Esophagus muscularis mucosa (tissue), 4 donors: ENCODE measurements at regions not wholly inside any gene's neighbourhood (a gene's known extent, or its start where the extent isn't known, plus 50 kb on each side); places are given as distances from the start of the nearest gene placed in this dataset.

Experiments used
- DNase-seq: peaks from one replicate; pipeline ENCODE4 v3.0.0-alpha.2; 2017; ENCODE audit errors: extremely low spot score
- H3K27ac ChIP-seq, 4 donors: fragments of 200-600 bp; sonication (generic); replicated peaks in 1 of 4; 1 replicate in 3 of 4; 2 replicates in 1 of 4; pipeline ENCODE4 v1.5.1; 2016 to 2019; ENCODE audit warnings: mild to moderate bottlenecking in 1 of 4
- H3K27me3 ChIP-seq, 4 donors: fragments of 200-600 bp; sonication (generic); one replicate each; pipeline versions ENCODE4 v1.5.1 to v1.6.0; 2016 to 2019
- H3K36me3 ChIP-seq, 4 donors: fragments of 200-600 bp; sonication (generic); one replicate each; pipeline ENCODE4 v1.5.1; 2016 to 2019
- H3K4me1 ChIP-seq, 4 donors: fragments of 200-600 bp; sonication (generic); one replicate each; pipeline ENCODE4 v1.5.1; 2016 to 2019
- H3K4me3 ChIP-seq, 4 donors: fragments of 200-600 bp; sonication (generic); 1 replicate in 2 of 4; 2 replicates in 2 of 4; pipeline ENCODE4 v1.5.1; 2016 to 2019; ENCODE audit warnings: mild to moderate bottlenecking in 4 of 4, moderate library complexity in 1 of 4
- H3K9me3 ChIP-seq, 4 donors: fragments of 200-600 bp; sonication (generic); 1 replicate in 3 of 4; 2 replicates in 1 of 4; pipeline ENCODE4 v1.5.1; 2016 to 2019
- CTCF ChIP-seq, 3 experiments: fragments of 200-600 bp in 2 of 3; fragments of 450-650 bp in 1 of 3; sonication (generic) in 2 of 3; IDR thresholded peaks; one replicate each; pipeline ENCODE4 v1.5.1; 2017 to 2019; ENCODE audit warnings: antibody characterized with exemption in 3 of 3, mild to moderate bottlenecking in 2 of 3, moderate library complexity in 1 of 3
- EP300 ChIP-seq: sonication (generic); formaldehyde crosslinking; IDR thresholded peaks from one replicate; pipeline ENCODE4 v1.6.1; 2017; ENCODE audit warnings: antibody characterized with exemption
- POLR2A ChIP-seq: fragments of 450-650 bp; IDR thresholded peaks from one replicate; pipeline ENCODE4 v1.6.1; 2017; ENCODE audit warnings: antibody characterized with exemption, moderate library complexity, mild to moderate bottlenecking, low read depth
- POLR2AphosphoS5 ChIP-seq, 2 donors: sonication (generic); formaldehyde crosslinking; IDR thresholded peaks; one replicate each; pipeline ENCODE4 v1.6.1; 2017; ENCODE audit warnings: antibody characterized with exemption in 2 of 2
- WGBS: methylation state at CpG from one replicate; pipeline ENCODE4 v1.1.5; 2018; 5-methylcytosine and 5-hydroxymethylcytosine counted together
- intact Hi-C: fragments of 100-400 bp; cut with DNase I; formaldehyde crosslinking; loops from one replicate; pipeline ENCODE4 v1.15.1; 2023

GRCh38 chr14:41419709-41420108 is 187.0 kb upstream of the LRFN5 start:
- intact Hi-C loops: no loop called here
- DNase-seq: no peak
- H3K27ac ChIP-seq: no peak overlapping the region
- 92% methylated on average over 4 of the region's 4 CpGs for WGBS
- no peaks in the 10 kb centered on the region for H3K36me3 ChIP-seq
- H3K4me3 ChIP-seq: no peak overlapping the region
- H3K4me1 ChIP-seq: no peaks in the 10 kb centered on the region
- no peak for TF ChIP-seq POLR2A
- TF ChIP-seq EP300: no peak
- TF ChIP-seq CTCF (IDR thresholded peaks at IDR 0.05): no peak
- no peak for TF ChIP-seq POLR2AphosphoS5 (IDR thresholded peaks at IDR 0.05)
- no peaks in the 10 kb centered on the region for H3K9me3 ChIP-seq
- no peaks in the 10 kb centered on the region for H3K27me3 ChIP-seq

- TF ChIP-seq EP300: no peak
- no peak for TF ChIP-seq POLR2A
- TF ChIP-seq CTCF (IDR thresholded peaks at IDR 0.05): no peak
- no peak for TF ChIP-seq POLR2AphosphoS5 (IDR thresholded peaks at IDR 0.05)
- whole genome bisulfite sequencing: 54% methylated on average over 5 of the region's 5 CpGs
Measured at GRCh38 chr14:41418851-41419250, 187.8 kb upstream of the LRFN5 start.

GRCh38 chr14:41409806-41410205 is 196.9 kb upstream of the LRFN5 start:
- no peak overlapping the region for H3K4me3 ChIP-seq
- no peaks in the 10 kb centered on the region for H3K27me3 ChIP-seq
- TF ChIP-seq EP300 (no peak), POLR2AphosphoS5 (IDR thresholded peaks at IDR 0.05) (no peak)
- no peak overlapping the region for H3K27ac ChIP-seq
- no peaks in the 10 kb centered on the region for H3K36me3 ChIP-seq
- H3K4me1 ChIP-seq: no peaks in the 10 kb centered on the region
- H3K9me3 ChIP-seq: no peaks in the 10 kb centered on the region
- no peak for DNase-seq
- intact Hi-C loops: no loop called here

More at GRCh38 chr14:41418851-41419250, 187.8 kb upstream of the LRFN5 start:
- no peaks in the 10 kb centered on the region for H3K9me3 ChIP-seq
- H3K36me3 ChIP-seq: no peaks in the 10 kb centered on the region
- H3K27ac ChIP-seq: no peak overlapping the region
- no peak for DNase-seq
- H3K4me3 ChIP-seq: no peak overlapping the region
- H3K27me3 ChIP-seq: no peaks in the 10 kb centered on the region
- no peaks in the 10 kb centered on the region for H3K4me1 ChIP-seq
- intact Hi-C loops: no loop called here

GRCh38 chr14:41404126-41404525 is 202.6 kb upstream of the LRFN5 start:
- Histone ChIP-seq H3K27me3 (no peaks in the 10 kb centered on the region), H3K9me3 (no peaks in the 10 kb centered on the region), H3K4me1 (no peaks in the 10 kb centered on the region), H3K4me3 (no peak overlapping the region), H3K27ac (no peak overlapping the region), H3K36me3 (no peaks in the 10 kb centered on the region)
- DNase-seq: no peak
- intact Hi-C loops: no loop called here
- TF ChIP-seq CTCF (IDR thresholded peaks at IDR 0.05) (no peak), POLR2AphosphoS5 (IDR thresholded peaks at IDR 0.05) (no peak), POLR2A (no peak), EP300 (no peak)

GRCh38 chr14:41403360-41403759 is 203.3 kb upstream of the LRFN5 start:
- H3K27ac ChIP-seq: no peak overlapping the region
- intact Hi-C loops: no loop called here
- H3K36me3 ChIP-seq: no peaks in the 10 kb centered on the region
- H3K27me3 ChIP-seq: no peaks in the 10 kb centered on the region
- no peaks in the 10 kb centered on the region for H3K9me3 ChIP-seq
- no peaks in the 10 kb centered on the region for H3K4me1 ChIP-seq
- DNase-seq: no peak
- no peak for TF ChIP-seq EP300
- TF ChIP-seq POLR2A: no peak
- TF ChIP-seq CTCF (IDR thresholded peaks at IDR 0.05): no peak
- TF ChIP-seq POLR2AphosphoS5 (IDR thresholded peaks at IDR 0.05): no peak
- H3K4me3 ChIP-seq: no peak overlapping the region
